KMS-11 (cell line): ENCODE measurements at regions not wholly inside any gene's neighbourhood (a gene's known extent, or its start where the extent isn't known, plus 50 kb on each side); places are given as distances from the start of the nearest gene placed in this dataset.

Experiments
- H2AFZ ChIP-seq: fragments of 200-600 bp; sonication (generic); 2 replicates; pipeline ENCODE4 v1.6.1; 2016; ENCODE audit warnings: antibody characterized with exemption, mixed run types, low read depth
- H3K27ac ChIP-seq: fragments of 200-600 bp; sonication (generic); 2 replicates; pipeline ENCODE4 v1.6.1; 2016; ENCODE audit warnings: mild to moderate bottlenecking, mixed run types
- H3K27me3 ChIP-seq: fragments of 200-600 bp; sonication (generic); 2 replicates; pipeline ENCODE4 v1.6.1; 2017; ENCODE audit warnings: mild to moderate bottlenecking, low read depth, mixed run types, moderate library complexity; ENCODE audit not compliant: insufficient read depth
- H3K36me3 ChIP-seq: fragments of 200-600 bp; sonication (generic); 2 replicates; pipeline ENCODE4 v1.6.1; 2017; ENCODE audit warnings: mild to moderate bottlenecking, mixed run types; ENCODE audit not compliant: insufficient read depth
- H3K4me1 ChIP-seq: fragments of 200-600 bp; sonication (generic); 2 replicates; pipeline ENCODE4 v1.6.1; 2016; ENCODE audit warnings: mild to moderate bottlenecking, low read depth, mixed run types; ENCODE audit not compliant: poor library complexity, severe bottlenecking
- H3K4me2 ChIP-seq: fragments of 200-600 bp; sonication (generic); 2 replicates; pipeline ENCODE4 v1.7.0; 2016; ENCODE audit warnings: mild to moderate bottlenecking, mixed run types
- H3K4me3 ChIP-seq: fragments of 200-600 bp; sonication (generic); IDR thresholded peaks from 2 replicates; pipeline ENCODE4 v1.6.1; 2017; ENCODE audit warnings: low read depth, low read length, mixed read lengths; ENCODE audit not compliant: insufficient read depth
- H3K79me2 ChIP-seq: fragments of 200-600 bp; sonication (generic); 2 replicates; pipeline ENCODE4 v1.6.1; 2016; ENCODE audit warnings: low read depth, mixed run types; ENCODE audit not compliant: insufficient read depth
- H3K9ac ChIP-seq: fragments of 200-600 bp; sonication (generic); 2 replicates; pipeline ENCODE4 v1.6.1; 2016; ENCODE audit warnings: mild to moderate bottlenecking, mixed run types
- H4K20me1 ChIP-seq: fragments of 200-600 bp; sonication (generic); 2 replicates; pipeline ENCODE4 v1.6.1; 2016; ENCODE audit warnings: mild to moderate bottlenecking, mixed run types; ENCODE audit not compliant: insufficient read depth
- TF ChIP-seq, protein P1 (sequence below): fragments of 200-600 bp; sonication (generic); conservative IDR thresholded peaks from 2 replicates; pipeline ENCODE4 v1.6.1; 2017; ENCODE audit warnings: low read depth, mild to moderate bottlenecking, antibody characterized with exemption, low read length, moderate library complexity, mixed read lengths

GRCh38 chr2:17258861-17259260 is 259.4 kb downstream of the RAD51AP2 start:
- Histone ChIP-seq H3K36me3 (no peaks in the 10 kb centered on the region), H2AFZ (no peak overlapping the region), H3K4me1 (no peaks in the 10 kb centered on the region), H3K79me2 (no peaks in the 10 kb centered on the region), H3K4me3 (no peak overlapping the region), H3K9ac (no peak overlapping the region), H3K27me3 (no peaks in the 10 kb centered on the region), H3K27ac (no peak overlapping the region), H4K20me1 (no peaks in the 10 kb centered on the region), H3K4me2 (no peak overlapping the region)
- TF ChIP-seq, protein P1, sequence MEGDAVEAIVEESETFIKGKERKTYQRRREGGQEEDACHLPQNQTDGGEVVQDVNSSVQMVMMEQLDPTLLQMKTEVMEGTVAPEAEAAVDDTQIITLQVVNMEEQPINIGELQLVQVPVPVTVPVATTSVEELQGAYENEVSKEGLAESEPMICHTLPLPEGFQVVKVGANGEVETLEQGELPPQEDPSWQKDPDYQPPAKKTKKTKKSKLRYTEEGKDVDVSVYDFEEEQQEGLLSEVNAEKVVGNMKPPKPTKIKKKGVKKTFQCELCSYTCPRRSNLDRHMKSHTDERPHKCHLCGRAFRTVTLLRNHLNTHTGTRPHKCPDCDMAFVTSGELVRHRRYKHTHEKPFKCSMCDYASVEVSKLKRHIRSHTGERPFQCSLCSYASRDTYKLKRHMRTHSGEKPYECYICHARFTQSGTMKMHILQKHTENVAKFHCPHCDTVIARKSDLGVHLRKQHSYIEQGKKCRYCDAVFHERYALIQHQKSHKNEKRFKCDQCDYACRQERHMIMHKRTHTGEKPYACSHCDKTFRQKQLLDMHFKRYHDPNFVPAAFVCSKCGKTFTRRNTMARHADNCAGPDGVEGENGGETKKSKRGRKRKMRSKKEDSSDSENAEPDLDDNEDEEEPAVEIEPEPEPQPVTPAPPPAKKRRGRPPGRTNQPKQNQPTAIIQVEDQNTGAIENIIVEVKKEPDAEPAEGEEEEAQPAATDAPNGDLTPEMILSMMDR: no peak

GRCh38 chr2:17257189-17257909 is 260.9 kb downstream of the RAD51AP2 start:
- TF ChIP-seq, protein P1: no peak
- H3K27me3 ChIP-seq: no peaks in the 10 kb centered on the region
- no peaks in the 10 kb centered on the region for H3K4me1 ChIP-seq
- H3K9ac ChIP-seq: no peak overlapping the region
- H2AFZ ChIP-seq: no peak overlapping the region
- no peaks in the 10 kb centered on the region for H3K36me3 ChIP-seq
- H3K4me2 ChIP-seq: no peak overlapping the region
- H3K4me3 ChIP-seq: no peak overlapping the region
- H3K79me2 ChIP-seq: no peaks in the 10 kb centered on the region
- no peak overlapping the region for H3K27ac ChIP-seq
- H4K20me1 ChIP-seq: no peaks in the 10 kb centered on the region

GRCh38 chr2:17255071-17255470 is 263.2 kb downstream of the RAD51AP2 start:
- Histone ChIP-seq H3K4me2 (no peak overlapping the region), H4K20me1 (no peaks in the 10 kb centered on the region), H3K27me3 (no peaks in the 10 kb centered on the region), H3K9ac (no peak overlapping the region), H2AFZ (no peak overlapping the region), H3K4me3 (no peak overlapping the region), H3K27ac (no peak overlapping the region), H3K4me1 (no peaks in the 10 kb centered on the region), H3K79me2 (no peaks in the 10 kb centered on the region), H3K36me3 (no peaks in the 10 kb centered on the region)
- TF ChIP-seq, protein P1: no peak

- Histone ChIP-seq H3K4me3 (no peak overlapping the region), H4K20me1 (no peaks in the 10 kb centered on the region), H3K9ac (no peak overlapping the region), H2AFZ (no peak overlapping the region), H3K27me3 (no peaks in the 10 kb centered on the region), H3K79me2 (no peaks in the 10 kb centered on the region), H3K27ac (no peak overlapping the region), H3K36me3 (no peaks in the 10 kb centered on the region), H3K4me1 (no peaks in the 10 kb centered on the region), H3K4me2 (no peak overlapping the region)
- TF ChIP-seq, protein P1: no peak
These were observed 263.8 kb downstream of the RAD51AP2 start for GRCh38 chr2:17254421-17254820.
